ENCODE measurements at regions not wholly inside any gene's neighbourhood (a gene's known extent, or its start where the extent isn't known, plus 50 kb on each side); places are given as distances from the start of the nearest gene placed in this dataset.

GRCh38 chr3:113051787-113052186, 61.0 kb downstream of the GTPBP8 start:
- DNase-seq = no peak

GRCh38 chr3:113053169-113053568, 62.4 kb downstream of the GTPBP8 start:
- DNase-seq = no peak

GRCh38 chr3:113054552-113054951, 63.8 kb downstream of the GTPBP8 start:
- no peak for DNase-seq

- peak in 1 of 2 donors; percentile 9 for DNase-seq
Observed at GRCh38 chr3:113055201-113055600, 64.4 kb downstream of the GTPBP8 start.

- no peak for DNase-seq
Observed at GRCh38 chr3:113055961-113056360, 65.2 kb downstream of the GTPBP8 start.

DNA sequence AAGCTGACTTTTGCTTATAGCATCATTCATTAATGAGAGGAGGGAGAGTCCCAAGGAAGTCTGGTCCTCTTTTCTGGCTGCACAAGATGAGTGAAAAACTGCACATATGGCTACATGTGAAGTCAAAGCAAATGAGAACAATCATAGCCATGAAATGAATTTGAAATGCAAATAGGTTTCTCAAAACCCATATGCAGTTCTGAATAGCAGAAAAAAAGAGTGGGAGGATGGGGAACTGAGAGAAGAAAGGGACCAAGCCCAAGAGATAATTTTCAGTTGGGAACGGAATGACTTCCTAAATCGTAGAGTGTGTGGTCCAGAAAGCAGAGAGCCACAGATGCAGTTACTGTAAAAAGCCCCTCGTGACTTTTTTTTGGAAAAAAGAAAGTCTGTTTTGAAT, 66.3 kb downstream of the GTPBP8 start:
- DNase-seq = no peak

DNA sequence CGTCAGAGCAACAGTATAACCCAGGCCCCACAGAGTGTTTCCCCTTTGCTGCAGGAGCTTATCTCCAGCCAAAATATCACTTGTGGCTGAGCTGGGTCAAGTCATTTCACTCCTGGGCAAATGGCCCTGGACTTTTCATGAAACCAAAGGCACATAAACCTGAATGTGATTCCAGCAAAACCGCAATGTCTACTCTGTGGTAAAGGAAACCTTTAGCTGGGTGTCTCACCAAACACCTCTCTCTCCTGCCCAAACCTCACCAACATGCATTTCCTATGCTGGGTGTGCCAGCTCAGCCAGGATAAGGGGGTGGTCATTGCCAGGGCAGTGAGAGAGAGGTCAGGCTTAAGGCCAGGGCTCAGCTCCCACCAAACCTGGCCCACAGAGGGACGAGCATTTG, 67.4 kb downstream of the GTPBP8 start:
- no peak for DNase-seq

- no peak for DNase-seq
Observed at GRCh38 chr3:113062705-113063104, 71.9 kb downstream of the GTPBP8 start.

DNA sequence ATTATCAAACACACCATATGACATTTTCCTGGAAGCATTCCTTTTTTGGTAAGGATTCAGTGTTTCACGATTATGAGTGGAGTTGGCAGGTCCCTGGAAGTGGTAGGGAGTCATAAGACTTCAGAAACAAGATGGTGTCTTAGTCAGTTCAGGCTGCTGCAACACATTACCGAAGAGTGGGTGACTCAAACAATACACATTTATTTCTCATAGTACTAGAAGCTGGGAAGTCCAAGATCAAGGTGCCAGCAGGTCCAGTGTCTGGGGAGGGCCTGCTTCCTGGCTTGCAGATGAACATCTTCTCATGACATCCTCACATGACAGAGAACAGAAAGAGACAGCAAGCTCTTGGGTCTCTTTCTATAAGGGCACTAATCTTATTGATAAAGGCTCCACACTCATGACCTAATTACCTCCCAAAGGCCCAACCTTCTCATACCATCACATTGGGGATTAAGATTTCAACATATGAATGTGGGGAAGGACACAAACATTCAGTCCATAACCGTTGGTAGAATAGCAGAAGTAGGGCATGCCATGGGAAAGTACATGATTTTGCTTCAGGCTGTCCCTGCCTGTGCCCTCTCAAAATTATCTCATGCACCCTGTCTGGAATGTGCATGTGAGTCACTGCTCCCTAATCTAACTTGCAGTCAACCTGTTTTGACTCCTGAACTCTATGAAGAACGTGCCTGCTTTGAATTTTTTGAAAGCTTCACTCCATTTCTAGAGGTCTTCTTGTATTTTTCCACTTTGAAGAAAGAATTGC, 72.5 kb downstream of the GTPBP8 start:
- DNase-seq = no peak

DNA sequence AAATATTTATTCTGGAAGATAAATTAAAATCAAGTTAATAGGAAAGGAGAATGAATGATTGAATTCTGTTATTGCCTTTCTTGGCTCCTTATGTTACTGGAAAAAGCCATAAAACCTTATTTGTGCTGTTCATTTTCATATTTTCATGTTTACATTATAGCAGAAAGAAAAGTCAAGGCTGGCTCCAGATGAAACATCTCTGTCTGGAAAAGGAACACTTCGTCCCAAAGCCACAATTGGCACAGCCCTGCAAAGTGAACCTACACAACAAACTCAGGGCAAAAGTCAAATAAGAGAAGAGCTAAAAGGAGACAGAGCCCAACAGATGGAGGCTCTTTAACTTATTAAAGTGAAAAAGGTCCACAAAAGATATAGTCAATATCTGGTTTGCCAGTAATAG, 73.4 kb downstream of the GTPBP8 start:
- DNase-seq = no peak

GRCh38 chr3:113065336-113065735, 74.6 kb downstream of the GTPBP8 start:
- no peak for DNase-seq

DNA sequence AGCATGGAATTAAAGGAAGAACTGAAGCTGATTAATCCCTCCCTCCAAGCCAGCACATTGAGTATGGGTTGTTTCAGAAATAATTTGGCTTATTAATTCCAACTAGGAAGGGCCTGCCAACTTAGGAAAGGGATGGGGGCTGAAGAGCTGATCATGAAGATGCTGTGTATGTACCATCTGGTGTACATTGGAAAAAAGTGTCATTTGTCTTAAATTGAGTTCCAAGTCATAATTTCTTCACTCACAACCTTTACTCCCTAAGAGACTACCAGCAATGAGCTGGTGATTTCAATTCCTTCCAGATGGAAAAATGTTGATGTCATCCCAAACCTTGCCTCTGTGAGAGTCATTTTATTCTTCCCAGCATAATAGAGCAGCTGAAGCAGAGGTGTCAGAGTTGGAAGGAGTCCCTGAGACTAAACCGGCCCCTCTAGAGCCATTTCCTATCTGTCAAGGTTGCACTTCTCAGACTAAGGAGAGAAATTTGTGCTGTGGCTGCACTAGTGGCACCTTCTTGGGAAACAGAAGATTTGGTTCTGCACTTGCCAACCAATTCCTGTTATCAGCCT, 79.4 kb downstream of the GTPBP8 start:
- no peak for DNase-seq

DNA sequence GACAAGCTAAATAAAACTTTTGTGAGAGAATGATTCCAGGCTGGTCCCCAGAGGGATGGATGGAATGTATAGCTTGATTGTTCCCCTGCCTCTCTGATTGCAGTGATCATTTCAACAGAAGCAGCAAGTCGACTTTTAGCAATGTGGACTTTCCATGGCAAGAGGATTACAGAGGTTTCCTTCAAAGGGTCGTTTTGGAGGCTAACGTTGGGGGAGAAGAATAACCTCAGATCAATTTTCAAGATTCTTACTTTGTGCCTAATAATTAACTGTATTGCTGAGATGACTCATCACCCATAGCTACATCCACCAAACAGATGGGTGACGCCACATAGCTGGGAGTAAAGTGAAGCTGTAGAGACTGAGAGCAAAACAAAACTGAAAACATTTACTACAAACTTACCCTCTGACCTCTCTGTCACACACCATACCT, 79.9 kb downstream of the GTPBP8 start:
- no peak for DNase-seq

- DNase-seq = no peak
Observed at GRCh38 chr3:113075588-113075987, 84.8 kb downstream of the GTPBP8 start.

GRCh38 chr3:113079218-113079961, 88.6 kb downstream of the GTPBP8 start:
- DNase-seq = no peak

DNA sequence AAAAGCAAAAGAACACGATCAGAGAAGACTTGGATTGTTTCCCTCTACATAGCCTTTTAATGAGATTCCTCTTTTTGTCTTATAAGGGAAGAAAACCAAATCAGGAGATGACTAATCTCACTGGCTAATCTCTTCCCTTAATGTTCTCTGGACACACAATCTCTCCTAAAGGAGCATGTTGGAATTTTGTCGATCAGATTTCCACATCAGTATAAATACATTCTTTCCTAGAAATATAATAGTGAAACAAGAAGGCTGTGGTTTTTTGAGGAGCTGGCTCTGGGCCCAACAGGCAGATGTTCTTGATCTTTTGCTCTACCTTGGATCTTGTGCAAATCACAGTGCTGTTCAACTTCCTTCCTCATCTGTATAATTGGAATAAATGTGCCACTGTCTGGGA, 94.0 kb downstream of the GTPBP8 start:
- no peak for DNase-seq

GRCh38 chr3:113086560-113087461, 96.0 kb downstream of the GTPBP8 start:
- DNase-seq = no peak

DNA sequence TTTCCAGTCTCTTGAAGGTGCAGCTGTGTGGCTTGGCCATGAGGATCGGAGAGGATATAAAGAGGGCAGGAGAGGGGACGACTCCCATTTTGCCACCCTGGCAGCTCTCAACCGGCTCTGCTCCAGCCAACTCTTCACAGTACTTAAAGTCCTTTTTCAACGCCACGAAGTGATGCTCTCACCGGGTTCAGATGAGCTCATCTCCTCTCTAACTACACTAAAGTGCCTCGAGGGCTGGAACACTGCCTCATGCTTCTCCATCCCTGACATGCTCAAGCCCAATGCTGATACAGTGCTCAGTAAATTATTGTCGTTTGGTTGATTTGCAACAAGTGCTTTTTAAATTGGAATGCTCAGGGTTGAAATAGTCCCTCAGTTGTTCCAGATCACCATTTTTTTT, 97.8 kb downstream of the GTPBP8 start:
- DNase-seq = no peak

GRCh38 chr3:113091417-113091816, 100.6 kb downstream of the GTPBP8 start:
- no peak for DNase-seq

GRCh38 chr3:113092746-113093145, 102.0 kb downstream of the GTPBP8 start:
- DNase-seq = no peak

- DNase-seq = no peak
Observed at GRCh38 chr3:113094337-113095221, 103.8 kb downstream of the GTPBP8 start.

Measured in bone marrow (tissue), 2 donors.